SH-SY5Y (cell line): ENCODE measurements at regions not wholly inside any gene's neighbourhood (a gene's known extent, or its start where the extent isn't known, plus 50 kb on each side); places are given as distances from the start of the nearest gene placed in this dataset.

Source experiments
- GATA2 ChIP-seq: IDR thresholded peaks from 2 replicates; pipeline ENCODE4 v1.6.1; 2011; ENCODE audit warnings: mild to moderate bottlenecking, low read depth, low read length
- GATA3 ChIP-seq: IDR thresholded peaks from 2 replicates; pipeline ENCODE4 v1.6.1; 2011; ENCODE audit warnings: low read depth, mild to moderate bottlenecking, low read length, moderate library complexity

- TF ChIP-seq GATA3: no peak
- no peak for TF ChIP-seq GATA2
Observed at GRCh38 chr4:138014590-138015288, 227.4 kb downstream of the SLC7A11 start.

- TF ChIP-seq GATA3: no peak
- no peak for TF ChIP-seq GATA2
Observed at GRCh38 chr4:138013625-138014024, 228.5 kb downstream of the SLC7A11 start.

GRCh38 chr4:138010639-138011038, 231.5 kb downstream of the SLC7A11 start:
- TF ChIP-seq GATA3 (no peak), GATA2 (no peak)

GRCh38 chr4:138007572-138007971, 234.6 kb downstream of the SLC7A11 start:
- TF ChIP-seq GATA2 (no peak), GATA3 (no peak)

- no peak for TF ChIP-seq GATA3
- TF ChIP-seq GATA2: no peak
Observed at GRCh38 chr4:138005486-138005885, 236.7 kb downstream of the SLC7A11 start.

- no peak for TF ChIP-seq GATA3
- no peak for TF ChIP-seq GATA2
Observed at GRCh38 chr4:138003248-138003647, 238.9 kb downstream of the SLC7A11 start.

- no peak for TF ChIP-seq GATA2
- TF ChIP-seq GATA3: no peak
Observed at GRCh38 chr4:137998666-137999429, 243.3 kb downstream of the SLC7A11 start.

- TF ChIP-seq GATA3 (no peak), GATA2 (no peak)
Observed at GRCh38 chr4:137997496-137997895, 244.7 kb downstream of the SLC7A11 start.

- TF ChIP-seq GATA2 (no peak), GATA3 (no peak)
Observed at GRCh38 chr4:137994853-137995252, 247.3 kb downstream of the SLC7A11 start.

- no peak for TF ChIP-seq GATA3
- no peak for TF ChIP-seq GATA2
Observed at GRCh38 chr4:137993232-137993631, 248.9 kb downstream of the SLC7A11 start.

GRCh38 chr4:137981277-137981676, 260.9 kb downstream of the SLC7A11 start:
- TF ChIP-seq GATA3: no peak
- no peak for TF ChIP-seq GATA2

GRCh38 chr4:137980641-137981040, 261.5 kb downstream of the SLC7A11 start:
- no peak for TF ChIP-seq GATA2

GRCh38 chr4:137979938-137980337, 262.2 kb downstream of the SLC7A11 start:
- TF ChIP-seq GATA3 (no peak), GATA2 (no peak)

- no peak for TF ChIP-seq GATA3
- no peak for TF ChIP-seq GATA2
Observed at GRCh38 chr4:137968956-137969678, 273.0 kb downstream of the SLC7A11 start.
